IPS DF 4.7 (cell line): ENCODE measurements at regions not wholly inside any gene's neighbourhood (a gene's known extent, or its start where the extent isn't known, plus 50 kb on each side); places are given as distances from the start of the nearest gene placed in this dataset.
"Not testable (repeated sequence)": the region's sequence is repeated elsewhere in the genome, so short reads cannot be mapped to it uniquely, and the experiment has no call there.

Source experiments
- DNase-seq: peaks from one replicate; pipeline ENCODE4 v3.0.0-alpha.2; 2013; ENCODE audit warnings: low spot score; ENCODE audit errors: extremely low read depth

DNA sequence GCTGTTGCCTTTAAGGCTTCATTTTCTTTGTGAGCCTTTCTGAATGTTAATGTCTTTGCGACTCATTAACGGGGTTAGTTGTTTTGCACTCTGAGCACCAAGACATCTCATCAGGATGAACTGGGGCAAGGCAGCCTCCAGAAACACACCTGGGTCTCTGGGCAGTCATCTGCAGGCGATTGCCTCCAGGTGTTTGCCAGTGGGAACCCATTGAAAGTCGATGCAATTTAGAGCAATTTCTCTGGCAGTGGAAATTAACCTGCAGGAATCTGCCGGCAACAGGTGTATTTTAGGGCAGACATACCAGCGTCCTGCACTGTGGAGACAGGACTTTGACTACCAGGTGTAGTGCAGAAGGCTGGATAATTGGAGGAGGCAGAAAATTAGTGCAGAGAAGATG is 661.0 kb upstream of the PTBP2 start:
- no peak for DNase-seq

DNA sequence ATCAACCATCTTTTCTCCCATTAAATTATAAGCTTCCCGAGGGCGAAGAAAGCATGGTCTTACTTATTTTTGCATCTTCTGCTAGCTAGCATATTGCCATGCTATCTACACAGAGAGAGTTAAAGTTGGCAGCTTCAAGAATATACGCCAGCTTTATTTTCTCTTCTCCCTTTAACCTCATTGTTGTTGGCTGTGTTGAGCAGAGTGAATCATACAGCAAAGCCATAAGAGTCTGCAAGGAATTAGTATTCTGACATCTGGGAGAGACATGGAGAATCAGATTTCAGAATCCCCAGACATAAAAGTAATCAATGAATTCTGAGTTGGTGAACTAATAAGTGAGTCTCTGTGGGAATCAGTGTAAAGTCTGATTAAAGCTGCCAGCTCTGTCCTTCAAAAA is 649.6 kb upstream of the PTBP2 start:
- no peak for DNase-seq

DNA sequence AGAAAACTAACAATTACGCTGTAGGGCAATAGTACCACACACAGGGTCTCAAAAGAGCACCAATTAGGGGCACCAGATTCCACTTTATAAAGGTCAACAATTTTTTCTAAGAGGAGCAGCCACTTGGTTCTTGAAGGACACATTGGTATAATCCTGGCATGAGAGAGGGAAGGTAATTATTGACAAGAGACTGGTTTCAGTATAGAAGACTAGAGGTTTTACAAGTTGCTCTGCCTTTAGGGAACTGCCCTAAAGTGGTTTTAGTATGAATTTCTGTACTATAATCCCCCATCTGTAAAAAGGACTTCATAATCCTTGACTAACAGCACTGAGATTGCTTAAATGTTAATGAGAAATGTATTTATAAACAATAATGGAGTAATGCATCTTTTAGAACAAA is 648.5 kb upstream of the PTBP2 start:
- DNase-seq = no peak

DNA sequence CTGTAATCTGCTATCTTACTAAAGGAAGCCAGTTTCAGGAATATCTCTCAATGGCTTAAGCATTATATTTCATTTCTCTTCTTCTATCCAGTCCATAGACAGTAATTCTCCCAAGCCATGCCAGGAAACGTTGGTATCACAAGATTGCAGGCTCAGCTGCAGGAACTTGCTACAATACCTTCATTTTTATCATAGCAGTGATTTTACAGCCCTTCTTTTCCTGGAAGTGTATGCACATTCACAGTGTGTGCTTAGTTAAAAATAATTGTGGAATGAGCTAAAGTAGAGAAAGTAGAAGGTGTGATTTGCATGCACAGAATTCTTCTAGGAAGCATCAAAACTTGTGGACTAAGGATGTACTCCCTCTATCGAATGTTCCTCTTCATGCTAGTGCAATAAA is 647.2 kb upstream of the PTBP2 start:
- DNase-seq = no peak

DNA sequence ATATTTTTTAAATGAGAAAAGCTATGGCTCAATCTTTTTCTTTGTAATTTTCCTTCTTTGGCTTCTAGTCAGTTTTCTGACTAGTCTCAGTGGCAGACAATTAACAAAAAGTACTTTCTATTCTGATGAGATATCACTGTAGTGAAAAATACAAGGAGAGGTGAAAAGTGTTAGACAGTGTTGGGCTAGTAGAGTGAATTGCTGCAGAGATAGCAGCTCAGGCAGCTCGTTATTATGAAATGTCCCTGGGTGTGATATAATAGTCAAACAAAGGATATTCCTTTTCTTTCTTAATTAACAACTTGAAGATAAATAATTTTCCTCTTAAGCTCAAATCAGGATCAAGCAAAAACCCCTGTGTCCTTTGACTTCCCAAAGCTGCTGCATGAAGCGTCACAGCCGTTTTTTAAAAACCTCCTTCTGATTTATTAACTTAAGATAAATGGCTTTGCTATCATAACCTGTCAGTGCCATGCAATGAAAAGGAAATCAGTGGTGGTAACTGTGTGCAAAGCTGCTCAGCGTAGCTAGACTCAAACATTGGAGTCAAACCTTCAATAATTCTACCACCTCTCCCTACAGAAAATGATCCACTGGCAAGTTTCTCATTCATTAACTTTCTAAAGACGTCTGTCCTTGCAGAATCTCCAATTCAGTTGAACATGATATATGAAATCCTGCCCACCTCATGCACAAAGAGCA is 646.6 kb upstream of the PTBP2 start:
- DNase-seq = no peak

DNA sequence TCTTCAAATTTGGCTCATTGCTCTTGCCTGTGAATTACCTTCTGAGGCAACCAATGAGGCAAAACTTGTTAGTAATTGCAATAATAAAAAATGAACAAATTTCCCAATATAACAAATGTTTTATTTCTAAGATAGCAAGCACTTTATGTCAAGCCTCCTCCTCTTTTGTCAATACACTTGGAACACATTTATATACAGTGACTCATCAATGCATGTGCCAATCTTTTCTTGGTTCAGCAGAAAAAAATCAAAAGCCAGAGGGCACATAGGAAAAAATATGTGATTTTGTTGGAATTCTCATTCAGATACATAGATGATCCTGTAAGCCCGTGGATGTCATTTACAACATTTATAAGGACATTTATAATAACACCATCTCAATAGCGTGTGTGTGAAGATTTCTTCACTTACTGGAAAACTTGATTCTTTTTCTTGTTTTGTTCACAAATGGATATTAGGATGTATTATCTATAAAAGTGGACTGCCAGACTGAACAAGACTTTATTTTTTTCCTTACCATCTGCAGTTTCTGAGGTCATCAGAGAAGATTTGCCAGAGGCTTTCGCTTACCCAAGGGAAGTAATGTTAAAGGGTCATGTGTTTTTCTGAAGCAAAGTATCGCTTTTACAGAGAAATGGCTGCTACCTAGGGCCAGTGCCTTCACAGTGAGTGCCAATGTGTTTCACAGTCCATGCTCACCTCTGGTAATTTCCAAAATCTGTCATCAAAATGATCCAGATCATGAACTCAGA is 645.7 kb upstream of the PTBP2 start:
- no peak for DNase-seq

DNA sequence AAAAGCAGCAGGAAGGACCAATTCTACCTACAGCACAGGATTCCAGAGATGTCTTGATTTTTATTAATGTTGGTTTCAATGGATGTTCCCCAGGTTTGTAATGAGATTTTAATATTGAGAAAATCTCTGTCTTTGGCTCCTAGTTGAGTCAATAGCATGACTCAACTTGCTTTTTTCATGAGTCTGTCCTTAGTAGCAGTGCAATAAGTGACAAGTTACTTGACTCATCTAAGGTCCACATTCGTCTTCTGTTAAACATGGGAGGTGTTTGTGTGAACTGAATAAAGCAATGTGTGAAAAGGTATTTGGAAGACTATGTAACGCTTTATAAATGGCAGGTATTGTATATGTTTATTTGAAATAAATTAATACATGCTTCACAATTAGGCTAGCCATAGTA is 645.0 kb upstream of the PTBP2 start:
- DNase-seq = no peak

- no peak for DNase-seq
These were observed 642.0 kb upstream of the PTBP2 start for GRCh38 chr1:96079581-96079980.

- no peak for DNase-seq
These were observed 640.7 kb upstream of the PTBP2 start for GRCh38 chr1:96080925-96081324.

DNA sequence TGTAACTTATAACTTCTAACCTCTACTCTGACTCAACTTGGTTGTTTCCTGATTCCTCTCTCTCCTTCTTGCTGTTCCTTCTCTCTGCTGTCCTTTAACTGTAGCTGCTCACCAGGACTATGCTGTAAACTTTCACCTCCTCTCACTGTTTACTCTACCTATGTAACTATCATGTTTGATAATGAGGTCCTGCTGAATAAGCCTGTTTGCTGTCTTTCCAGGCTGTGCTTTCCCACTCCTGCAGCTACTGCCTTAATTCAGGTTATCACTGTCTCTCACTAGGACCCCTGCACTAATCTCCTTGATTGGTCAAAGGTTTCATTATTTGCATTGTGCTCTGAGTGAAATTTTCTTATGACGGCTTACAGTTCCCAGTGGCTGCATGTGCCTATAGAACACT is 633.9 kb upstream of the PTBP2 start:
- no peak for DNase-seq

GRCh38 chr1:96090134-96090533 is 631.5 kb upstream of the PTBP2 start:
- DNase-seq = no peak

DNA sequence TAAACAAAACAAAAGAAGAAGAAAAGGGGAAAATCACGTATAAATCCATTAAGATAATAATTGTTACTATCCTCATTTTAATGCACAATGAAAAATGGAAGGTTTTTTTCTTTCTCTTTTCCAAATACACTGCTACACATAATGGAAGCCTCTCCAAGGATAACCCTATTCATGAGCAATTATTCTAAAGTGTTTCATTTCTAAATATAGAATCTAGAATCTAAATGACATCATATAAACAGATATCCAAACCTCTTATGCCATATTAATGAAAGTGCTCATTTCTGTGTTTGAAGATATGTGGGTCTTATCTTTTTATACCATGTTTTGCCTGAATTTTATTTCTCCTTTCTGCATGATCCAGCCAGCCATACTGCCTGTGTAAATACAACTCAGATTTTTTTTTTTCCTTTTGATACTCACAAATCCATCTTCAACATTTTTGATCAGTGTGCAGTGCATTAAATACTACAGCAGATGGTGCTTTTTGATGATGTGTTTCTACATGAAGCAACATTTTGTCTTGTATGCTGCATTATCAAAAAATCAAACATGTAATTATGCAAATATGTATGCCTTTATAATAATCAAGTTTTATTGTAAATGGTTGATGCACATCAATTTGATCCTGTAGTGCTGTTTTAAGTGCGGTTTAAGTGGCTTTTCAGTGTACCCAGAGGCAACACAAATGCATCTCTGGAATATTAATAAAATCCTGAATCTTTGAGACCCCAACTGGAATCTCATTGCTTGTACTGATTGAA is 625.6 kb upstream of the PTBP2 start:
- no peak for DNase-seq

- no peak for DNase-seq
These were observed 624.8 kb upstream of the PTBP2 start for GRCh38 chr1:96096613-96097321.

DNA sequence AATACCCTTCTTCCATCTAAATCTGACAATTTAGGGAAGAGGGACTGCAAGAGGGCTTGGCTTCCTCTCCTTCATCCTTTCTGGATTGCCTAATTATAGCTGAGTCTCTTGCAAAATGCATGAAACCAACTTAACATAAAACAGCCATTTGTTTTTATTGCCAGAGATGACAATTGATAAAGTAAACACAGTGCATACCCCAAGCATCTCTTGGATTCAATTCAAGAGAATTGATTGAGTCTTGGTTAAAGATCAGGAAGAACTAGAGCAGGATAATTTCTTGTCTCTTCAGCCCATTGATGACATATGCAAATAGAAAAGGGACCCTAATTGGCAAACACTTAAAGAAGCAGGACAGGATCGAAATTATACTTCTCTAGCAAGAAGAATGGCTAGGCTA is 617.1 kb upstream of the PTBP2 start:
- DNase-seq = no peak

DNA sequence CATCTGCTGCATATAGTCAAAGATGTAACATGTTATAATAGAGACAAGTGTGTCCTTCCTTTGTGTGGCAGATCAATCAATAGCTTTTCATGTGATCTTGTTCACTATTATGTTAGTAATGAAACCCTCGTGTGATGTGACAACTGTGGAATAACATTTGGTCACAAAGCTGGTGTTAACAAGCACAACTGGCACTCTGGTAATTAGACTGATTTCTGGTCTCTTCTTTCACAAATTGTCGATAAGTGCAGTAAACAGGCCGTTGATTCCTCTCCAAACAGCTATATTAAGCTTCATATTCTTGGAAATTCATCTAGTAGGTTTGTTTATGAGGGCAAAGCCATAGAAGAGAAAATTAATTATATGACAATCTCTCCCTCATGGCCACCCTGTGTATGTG is 616.7 kb upstream of the PTBP2 start:
- DNase-seq = no peak

- DNase-seq = no peak
These were observed 604.9 kb upstream of the PTBP2 start for GRCh38 chr1:96116731-96117130.

DNA sequence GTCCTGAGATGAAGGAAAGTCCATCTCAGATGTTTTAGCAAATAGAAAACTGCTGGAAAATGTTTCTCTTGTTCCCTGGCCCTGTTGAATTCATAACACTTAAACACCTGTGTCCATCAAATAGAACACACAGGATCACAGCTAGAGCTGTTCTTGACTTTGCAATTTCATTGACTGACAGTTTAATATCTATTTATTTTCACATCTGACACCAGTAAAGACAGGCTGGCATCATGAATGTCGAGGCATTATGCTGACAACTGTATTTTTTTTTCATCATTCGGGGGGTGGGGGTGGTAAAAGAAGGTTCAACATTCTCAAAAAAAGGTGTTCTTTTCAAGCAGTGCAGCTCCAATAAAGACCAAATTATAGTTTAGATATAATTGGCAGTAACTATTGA is 591.2 kb upstream of the PTBP2 start:
- DNase-seq = no peak

DNA sequence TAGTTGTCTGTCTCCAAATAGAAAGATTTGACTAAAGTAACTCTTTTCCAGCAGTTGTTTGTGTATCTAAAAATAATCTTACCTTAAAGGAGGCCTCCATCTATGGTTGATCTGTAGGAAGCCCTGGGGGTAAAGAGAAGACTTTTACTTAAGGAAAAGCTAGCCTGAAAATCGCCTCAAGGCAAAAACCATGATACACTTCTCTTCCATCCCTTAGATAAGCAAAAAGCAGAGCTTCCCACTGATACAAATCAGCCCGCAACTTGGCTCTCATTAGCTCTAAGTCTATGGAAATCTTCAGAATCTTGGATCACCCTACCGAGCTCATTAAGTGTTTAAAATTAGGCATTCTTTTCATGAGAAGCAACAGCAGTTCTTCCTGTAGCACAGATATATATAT is 576.9 kb upstream of the PTBP2 start:
- no peak for DNase-seq

DNA sequence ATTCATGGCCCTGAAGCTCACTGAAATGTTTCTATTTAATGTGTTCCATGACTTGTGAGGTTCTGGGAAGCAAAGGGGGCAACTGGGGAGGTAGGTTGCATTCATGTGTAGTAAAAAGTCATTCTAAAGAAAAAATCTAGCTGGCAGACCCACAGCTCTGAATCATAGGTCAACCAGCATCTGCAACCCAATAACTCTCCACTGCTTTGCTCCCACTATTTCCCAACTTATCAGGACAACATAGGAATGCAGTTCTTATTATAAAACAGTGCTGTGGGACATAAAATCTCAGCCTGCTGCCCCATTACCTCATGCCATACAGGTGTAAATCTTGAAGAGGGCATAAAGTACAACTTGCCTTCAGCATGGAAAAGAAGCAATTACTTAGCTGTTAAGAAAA is 576.1 kb upstream of the PTBP2 start:
- DNase-seq = no peak

- DNase-seq = not testable (repeated sequence)
These were observed 568.6 kb upstream of the PTBP2 start for GRCh38 chr1:96152957-96153356.

GRCh38 chr1:96157101-96157500 is 564.5 kb upstream of the PTBP2 start:
- DNase-seq = no peak

GRCh38 chr1:96159379-96159778 is 562.2 kb upstream of the PTBP2 start:
- no peak for DNase-seq
